Smooth muscle cell (in vitro differentiated cells): ENCODE measurements at regions not wholly inside any gene's neighbourhood (a gene's known extent, or its start where the extent isn't known, plus 50 kb on each side); places are given as distances from the start of the nearest gene placed in this dataset.

Experiments
- DNase-seq: peaks from one replicate; lab custom pipeline; 2025; ENCODE audit not compliant: unreplicated experiment; lab: John Stamatoyannopoulos, UW
- H2AFZ ChIP-seq: fragments of 200-600 bp; sonication (generic); 2 replicates; pipeline ENCODE4 v1.6.0; 2016; ENCODE audit warnings: antibody characterized with exemption, low read depth, mild to moderate bottlenecking
- H3F3A ChIP-seq: fragments of 200-600 bp; sonication (generic); 2 replicates; pipeline ENCODE4 v1.6.0; 2017; ENCODE audit warnings: antibody characterized with exemption, low read depth
- H3K27ac ChIP-seq: fragments of 200-600 bp; sonication (generic); 2 replicates; pipeline ENCODE4 v1.5.1; 2016; ENCODE audit warnings: low read depth, mild to moderate bottlenecking
- H3K27me3 ChIP-seq: fragments of 200-600 bp; sonication (generic); 2 replicates; pipeline ENCODE4 v1.6.1; 2016; ENCODE audit warnings: low read depth, mild to moderate bottlenecking
- H3K36me3 ChIP-seq: fragments of 200-600 bp; sonication (generic); 2 replicates; pipeline ENCODE4 v1.5.1; 2016; ENCODE audit warnings: low read depth
- H3K4me1 ChIP-seq: fragments of 200-600 bp; sonication (generic); 2 replicates; pipeline ENCODE4 v1.5.1; 2016; ENCODE audit warnings: low read depth
- H3K4me2 ChIP-seq: fragments of 200-600 bp; sonication (generic); 2 replicates; pipeline ENCODE4 v1.6.0; 2016; ENCODE audit warnings: mild to moderate bottlenecking
- H3K4me3 ChIP-seq: fragments of 200-600 bp; sonication (generic); 2 replicates; pipeline ENCODE4 v1.5.1; 2016; ENCODE audit warnings: mild to moderate bottlenecking
- H3K79me2 ChIP-seq: fragments of 200-600 bp; sonication (generic); 2 replicates; pipeline ENCODE4 v1.6.0; 2016; ENCODE audit warnings: low read depth, mild to moderate bottlenecking
- H3K9ac ChIP-seq: fragments of 200-600 bp; sonication (generic); 2 replicates; pipeline ENCODE4 v1.6.0; 2016; ENCODE audit warnings: low read depth
- H3K9me3 ChIP-seq: fragments of 200-600 bp; sonication (generic); replicated peaks from 2 replicates; pipeline ENCODE4 v1.5.1; 2016; ENCODE audit warnings: low read depth
- H4K20me1 ChIP-seq: fragments of 200-600 bp; sonication (generic); 2 replicates; pipeline ENCODE4 v1.6.0; 2016; ENCODE audit warnings: low read depth
- WGBS: methylation state at CpG from one replicate; pipeline ENCODE4 v1.1.7; 2016; ENCODE audit warnings: low lambda C conversion rate; 5-methylcytosine and 5-hydroxymethylcytosine counted together
- TF ChIP-seq, protein P1 (sequence below): fragments of 200-600 bp; sonication (generic); IDR thresholded peaks from 2 replicates; pipeline ENCODE4 v1.5.1; 2017; ENCODE audit warnings: borderline replicate concordance, mild to moderate bottlenecking, antibody characterized with exemption; ENCODE audit not compliant: insufficient read depth, poor library complexity, severe bottlenecking

DNA sequence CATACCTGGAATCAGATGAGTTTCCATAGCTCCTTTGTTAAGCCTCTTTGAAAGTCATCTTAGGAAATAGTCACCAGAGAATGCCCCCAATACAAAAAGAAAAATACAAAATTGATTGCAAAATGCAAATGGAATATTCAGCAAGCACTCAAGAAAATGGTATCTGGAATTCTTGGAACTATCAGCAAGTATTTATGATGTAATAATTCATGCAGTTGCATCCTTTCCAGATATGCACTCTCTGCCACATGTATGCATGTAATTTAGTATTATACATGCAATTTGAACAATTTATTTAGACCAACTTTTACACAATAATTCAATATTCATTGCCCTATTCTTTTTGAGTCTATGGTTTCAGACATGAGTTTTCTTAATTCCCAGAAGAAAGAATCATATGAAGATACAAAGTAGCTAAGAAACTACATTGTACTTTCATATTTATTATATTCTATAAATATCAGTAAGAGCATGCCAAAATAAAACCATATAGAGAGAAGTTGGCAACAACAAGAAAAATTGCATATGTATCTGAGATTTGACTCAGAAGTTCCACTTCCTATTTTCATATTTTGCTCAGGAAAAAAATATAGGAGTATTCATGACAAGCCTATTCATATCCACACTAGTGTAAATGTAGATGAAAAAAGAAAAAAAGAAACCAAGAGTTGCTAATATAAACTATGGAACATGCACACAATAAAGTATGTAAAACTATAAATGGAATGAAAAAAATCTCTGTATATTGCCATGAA, 338.5 kb downstream of the SEMA3D start:
- Histone ChIP-seq H3K4me3 (no peak overlapping the region), H3K27me3 (no peaks in the 10 kb centered on the region), H3K27ac (no peak overlapping the region), H3K4me2 (no peak overlapping the region), H4K20me1 (no peaks in the 10 kb centered on the region), H3F3A (no peaks in the 10 kb centered on the region), H2AFZ (no peak overlapping the region), H3K9me3 (no peaks in the 10 kb centered on the region), H3K36me3 (no peaks in the 10 kb centered on the region), H3K4me1 (no peaks in the 10 kb centered on the region), H3K79me2 (no peaks in the 10 kb centered on the region), H3K9ac (no peak overlapping the region)
- TF ChIP-seq, protein P1, sequence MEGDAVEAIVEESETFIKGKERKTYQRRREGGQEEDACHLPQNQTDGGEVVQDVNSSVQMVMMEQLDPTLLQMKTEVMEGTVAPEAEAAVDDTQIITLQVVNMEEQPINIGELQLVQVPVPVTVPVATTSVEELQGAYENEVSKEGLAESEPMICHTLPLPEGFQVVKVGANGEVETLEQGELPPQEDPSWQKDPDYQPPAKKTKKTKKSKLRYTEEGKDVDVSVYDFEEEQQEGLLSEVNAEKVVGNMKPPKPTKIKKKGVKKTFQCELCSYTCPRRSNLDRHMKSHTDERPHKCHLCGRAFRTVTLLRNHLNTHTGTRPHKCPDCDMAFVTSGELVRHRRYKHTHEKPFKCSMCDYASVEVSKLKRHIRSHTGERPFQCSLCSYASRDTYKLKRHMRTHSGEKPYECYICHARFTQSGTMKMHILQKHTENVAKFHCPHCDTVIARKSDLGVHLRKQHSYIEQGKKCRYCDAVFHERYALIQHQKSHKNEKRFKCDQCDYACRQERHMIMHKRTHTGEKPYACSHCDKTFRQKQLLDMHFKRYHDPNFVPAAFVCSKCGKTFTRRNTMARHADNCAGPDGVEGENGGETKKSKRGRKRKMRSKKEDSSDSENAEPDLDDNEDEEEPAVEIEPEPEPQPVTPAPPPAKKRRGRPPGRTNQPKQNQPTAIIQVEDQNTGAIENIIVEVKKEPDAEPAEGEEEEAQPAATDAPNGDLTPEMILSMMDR = no peak
- DNase-seq = no peak

DNA sequence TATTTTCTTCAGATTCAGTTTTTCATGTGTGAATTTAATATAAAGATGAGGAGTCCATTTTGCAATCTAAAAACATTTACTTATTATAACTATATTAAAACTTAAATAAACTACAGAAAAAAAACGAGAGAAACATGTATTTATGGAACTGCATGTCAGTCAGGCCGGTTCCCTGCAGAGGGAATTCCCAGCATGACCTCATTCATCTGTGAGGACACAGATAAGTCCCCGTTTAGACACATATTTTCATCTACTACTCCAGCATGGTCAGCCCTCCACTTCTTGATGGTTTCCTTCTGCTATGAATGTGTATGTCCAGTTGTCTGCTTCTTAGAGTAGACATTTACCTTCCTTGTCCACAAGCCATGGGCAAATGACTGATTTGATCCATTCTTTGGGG, 339.1 kb downstream of the SEMA3D start:
- TF ChIP-seq, protein P1 = no peak
- Histone ChIP-seq H3K9ac (no peak overlapping the region), H3K4me1 (no peaks in the 10 kb centered on the region), H2AFZ (no peak overlapping the region), H3F3A (no peaks in the 10 kb centered on the region), H3K27ac (no peak overlapping the region), H3K36me3 (no peaks in the 10 kb centered on the region), H3K27me3 (no peaks in the 10 kb centered on the region), H3K79me2 (no peaks in the 10 kb centered on the region), H3K4me3 (no peak overlapping the region), H4K20me1 (no peaks in the 10 kb centered on the region), H3K9me3 (no peaks in the 10 kb centered on the region), H3K4me2 (no peak overlapping the region)
- 64% methylated on average over 3 of the region's 3 CpGs for WGBS
- no peak for DNase-seq

DNA sequence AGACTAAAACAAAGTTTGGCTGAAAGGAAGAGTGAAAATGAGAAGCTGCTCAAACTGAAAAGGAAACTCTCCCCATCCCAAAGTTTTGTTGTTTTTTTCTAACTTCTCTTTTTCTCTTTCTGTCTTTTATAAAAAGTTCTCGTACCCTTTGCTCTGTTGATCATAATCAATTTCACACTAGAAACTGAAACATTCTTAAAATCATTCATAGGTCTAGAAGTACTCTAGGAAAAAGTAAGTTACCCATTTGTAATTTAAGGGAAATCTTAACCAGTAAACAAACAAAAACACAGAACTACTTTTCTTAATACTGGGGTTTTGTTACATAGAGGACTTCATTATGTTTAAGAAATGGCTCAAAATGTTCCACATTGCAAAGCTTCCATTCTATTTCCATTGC, 339.8 kb downstream of the SEMA3D start:
- no peak overlapping the region for H2AFZ ChIP-seq
- no peaks in the 10 kb centered on the region for H3K27me3 ChIP-seq
- H4K20me1 ChIP-seq = no peaks in the 10 kb centered on the region
- H3K36me3 ChIP-seq = no peaks in the 10 kb centered on the region
- 100% methylated on average over 1 of the region's 1 CpG for WGBS
- H3K4me2 ChIP-seq = no peak overlapping the region
- TF ChIP-seq, protein P1 = no peak
- no peaks in the 10 kb centered on the region for H3K4me1 ChIP-seq
- H3K79me2 ChIP-seq = no peaks in the 10 kb centered on the region
- H3F3A ChIP-seq = no peaks in the 10 kb centered on the region
- H3K9ac ChIP-seq = no peak overlapping the region
- no peak overlapping the region for H3K27ac ChIP-seq
- no peak for DNase-seq
- H3K4me3 ChIP-seq = no peak overlapping the region
- H3K9me3 ChIP-seq = no peaks in the 10 kb centered on the region

DNA sequence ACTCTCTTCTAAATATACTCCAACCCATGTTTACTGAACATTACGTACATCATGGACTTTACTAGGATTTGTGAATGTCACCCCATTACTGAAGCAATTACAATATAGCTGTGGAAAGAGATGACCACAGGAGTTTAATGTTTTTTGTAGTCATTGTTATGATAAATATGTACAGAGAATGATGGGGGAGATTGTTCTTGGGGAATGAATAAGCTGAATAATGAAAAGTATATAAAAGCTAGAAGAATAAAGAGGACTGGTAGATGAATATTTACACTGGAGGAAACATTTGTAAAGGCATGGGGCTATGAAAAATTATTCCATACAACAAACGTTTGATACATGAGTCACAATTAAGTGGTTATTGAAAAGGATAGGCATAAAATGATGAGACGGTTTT, 340.9 kb downstream of the SEMA3D start:
- DNase-seq = no peak
- Histone ChIP-seq H3K36me3 (no peaks in the 10 kb centered on the region), H3K79me2 (no peaks in the 10 kb centered on the region), H4K20me1 (no peaks in the 10 kb centered on the region), H3K27me3 (no peaks in the 10 kb centered on the region), H2AFZ (no peak overlapping the region), H3K9ac (no peak overlapping the region), H3K9me3 (no peaks in the 10 kb centered on the region), H3K4me3 (no peak overlapping the region), H3K27ac (no peak overlapping the region), H3K4me2 (no peak overlapping the region), H3K4me1 (no peaks in the 10 kb centered on the region), H3F3A (no peaks in the 10 kb centered on the region)
- 88% methylated on average over 3 of the region's 3 CpGs for WGBS
- TF ChIP-seq, protein P1 = no peak
